ENCODE measurements at regions not wholly inside any gene's neighbourhood (a gene's known extent, or its start where the extent isn't known, plus 50 kb on each side); places are given as distances from the start of the nearest gene placed in this dataset.

DNA sequence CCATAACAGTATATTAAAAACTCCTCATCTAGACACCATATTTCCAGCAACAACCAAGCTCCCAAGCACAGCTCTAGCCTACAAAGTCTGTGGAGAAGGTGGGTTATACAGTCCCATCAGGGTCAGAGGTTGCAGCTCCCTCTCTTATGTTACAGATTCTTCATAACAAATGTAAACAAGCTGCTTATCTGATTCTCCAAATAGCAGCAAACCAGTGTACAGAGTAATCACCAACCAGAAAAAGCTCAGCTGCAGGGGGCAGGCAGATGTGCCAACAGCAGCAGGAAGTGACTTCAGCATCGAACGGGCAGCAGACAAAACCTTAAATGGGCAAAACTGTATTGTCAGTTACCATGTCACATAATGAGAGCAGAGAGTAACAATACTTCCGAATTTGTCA is 52.9 kb upstream of the NABP1 start:
- TF ChIP-seq REST (IDR thresholded peaks at IDR 0.05; ENCODE audit: insufficient read depth in 1 of 2, low read depth in 2 of 2, low read length in 1 of 2) (no peak), POLR2AphosphoS5 (IDR thresholded peaks at IDR 0.05; ENCODE audit: low read depth, low read length) (no peak), SIN3A (IDR thresholded peaks at IDR 0.05; ENCODE audit: borderline replicate concordance, insufficient read depth, low read depth, low read length) (no peak)
- TF ChIP-seq, protein P1, sequence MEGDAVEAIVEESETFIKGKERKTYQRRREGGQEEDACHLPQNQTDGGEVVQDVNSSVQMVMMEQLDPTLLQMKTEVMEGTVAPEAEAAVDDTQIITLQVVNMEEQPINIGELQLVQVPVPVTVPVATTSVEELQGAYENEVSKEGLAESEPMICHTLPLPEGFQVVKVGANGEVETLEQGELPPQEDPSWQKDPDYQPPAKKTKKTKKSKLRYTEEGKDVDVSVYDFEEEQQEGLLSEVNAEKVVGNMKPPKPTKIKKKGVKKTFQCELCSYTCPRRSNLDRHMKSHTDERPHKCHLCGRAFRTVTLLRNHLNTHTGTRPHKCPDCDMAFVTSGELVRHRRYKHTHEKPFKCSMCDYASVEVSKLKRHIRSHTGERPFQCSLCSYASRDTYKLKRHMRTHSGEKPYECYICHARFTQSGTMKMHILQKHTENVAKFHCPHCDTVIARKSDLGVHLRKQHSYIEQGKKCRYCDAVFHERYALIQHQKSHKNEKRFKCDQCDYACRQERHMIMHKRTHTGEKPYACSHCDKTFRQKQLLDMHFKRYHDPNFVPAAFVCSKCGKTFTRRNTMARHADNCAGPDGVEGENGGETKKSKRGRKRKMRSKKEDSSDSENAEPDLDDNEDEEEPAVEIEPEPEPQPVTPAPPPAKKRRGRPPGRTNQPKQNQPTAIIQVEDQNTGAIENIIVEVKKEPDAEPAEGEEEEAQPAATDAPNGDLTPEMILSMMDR (IDR thresholded peaks at IDR 0.05): no peak

All from Panc1 (cell line).